ENCODE measurements at regions not wholly inside any gene's neighbourhood (a gene's known extent, or its start where the extent isn't known, plus 50 kb on each side); places are given as distances from the start of the nearest gene placed in this dataset.

GRCh38 chr5:33242277-33242676, 198.5 kb upstream of the TARS1 start:
- peaks cover 3% of the 10 kb centered on the region for H3K4me1 Mint-ChIP-seq (ENCODE audit: low read depth)
- H3K27me3 Mint-ChIP-seq (ENCODE audit: low read depth) = no peaks in the 10 kb centered on the region
- DNase-seq = no peak
- no peaks in the 10 kb centered on the region for H3K36me3 Mint-ChIP-seq (ENCODE audit: insufficient read depth)
- H3K9me3 Mint-ChIP-seq = no peaks in the 10 kb centered on the region
- no peak overlapping the region for H3K4me3 Mint-ChIP-seq
- no peak for ATAC-seq

DNA sequence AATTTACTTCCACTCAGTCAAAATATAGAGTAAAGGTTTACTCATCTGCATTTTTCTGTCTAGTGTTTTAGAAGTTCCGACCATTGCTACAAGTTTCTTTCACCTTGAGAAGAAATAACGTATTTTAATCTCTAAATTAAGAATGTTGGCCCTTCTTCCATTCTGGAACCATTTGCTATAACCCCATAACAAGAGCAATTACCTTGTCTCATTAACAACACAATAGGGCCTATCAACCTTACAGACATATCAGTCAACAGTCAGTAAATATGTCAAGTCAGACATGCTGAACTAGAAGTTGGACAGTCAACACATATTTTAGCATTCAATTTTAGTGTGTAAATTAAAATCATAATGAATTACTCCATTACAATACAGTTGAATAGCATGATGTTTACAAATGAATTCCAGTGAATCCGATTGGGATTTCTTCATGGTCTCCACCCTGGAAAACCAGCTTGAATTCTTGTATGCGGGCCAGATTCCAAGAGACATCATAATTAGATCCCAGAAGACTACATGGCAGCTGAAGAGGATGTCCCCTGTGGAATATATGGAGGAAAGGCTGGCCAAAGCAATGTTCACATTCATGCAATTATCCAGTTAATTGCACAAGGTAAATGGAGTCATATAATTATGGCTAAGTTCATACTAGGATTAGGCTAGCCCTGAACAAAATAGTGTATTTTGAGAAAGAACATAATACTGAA, 196.2 kb upstream of the TARS1 start:
- Mint-ChIP-seq H3K4me1 (ENCODE audit: low read depth) (peaks cover 3% of the 10 kb centered on the region), H3K36me3 (ENCODE audit: insufficient read depth) (no peaks in the 10 kb centered on the region), H3K9me3 (no peaks in the 10 kb centered on the region), H3K4me3 (no peak overlapping the region), H3K27me3 (ENCODE audit: low read depth) (no peaks in the 10 kb centered on the region)
- ATAC-seq (no peak), DNase-seq (no peak)

DNA sequence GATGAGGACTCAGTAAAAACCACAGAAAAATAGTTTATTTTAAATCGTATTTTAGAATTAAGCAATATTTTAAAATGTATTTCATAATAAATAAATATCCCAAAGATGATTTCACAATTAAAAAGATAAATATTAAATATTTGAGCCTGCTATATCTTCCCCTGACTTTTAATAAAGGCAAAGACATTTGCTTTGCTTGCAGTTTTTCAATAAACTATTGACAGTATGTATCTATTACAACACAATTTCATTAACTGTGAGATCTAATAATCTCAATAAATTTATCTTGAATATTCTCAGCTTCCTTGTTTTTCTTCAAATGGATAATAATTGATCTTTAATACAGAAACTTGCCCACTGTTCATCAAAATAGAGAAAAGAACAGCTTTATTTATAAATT, 186.2 kb upstream of the TARS1 start:
- Mint-ChIP-seq H3K36me3 (ENCODE audit: insufficient read depth) (no peaks in the 10 kb centered on the region), H3K4me1 (ENCODE audit: low read depth) (no peaks in the 10 kb centered on the region), H3K9me3 (no peaks in the 10 kb centered on the region), H3K4me3 (no peak overlapping the region), H3K27me3 (ENCODE audit: low read depth) (no peaks in the 10 kb centered on the region)
- DNase-seq (no peak), ATAC-seq (no peak)

DNA sequence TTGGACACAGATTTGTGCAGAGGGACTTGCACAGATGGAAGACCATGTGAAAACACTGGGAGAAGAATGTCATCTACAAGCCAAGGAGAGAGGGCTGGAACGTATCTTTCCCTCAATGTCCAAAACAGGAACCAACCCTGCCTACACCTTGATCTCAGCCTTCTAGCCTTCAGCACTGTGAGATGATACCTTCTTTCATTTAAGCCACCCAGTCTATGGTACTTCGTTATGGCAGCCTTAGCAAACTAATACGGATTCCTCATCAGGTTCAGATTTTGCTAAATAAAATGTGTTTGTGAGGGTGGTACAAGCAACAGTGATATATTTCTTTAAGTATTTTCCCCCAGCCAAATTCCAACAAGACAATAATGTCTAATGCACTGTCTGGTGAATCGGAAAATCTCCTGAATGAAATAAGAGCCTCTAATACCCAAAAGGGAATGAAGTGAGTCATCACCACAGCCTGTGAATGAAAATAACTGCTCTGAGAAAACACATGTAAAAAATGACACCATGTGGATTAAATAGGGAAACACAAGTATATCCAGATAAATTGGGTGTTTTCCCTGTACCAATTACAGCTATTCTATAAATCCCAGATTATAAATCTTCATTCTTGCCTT, 182.8 kb upstream of the TARS1 start:
- no peaks in the 10 kb centered on the region for H3K36me3 Mint-ChIP-seq (ENCODE audit: insufficient read depth)
- no peaks in the 10 kb centered on the region for H3K4me1 Mint-ChIP-seq (ENCODE audit: low read depth)
- no peak overlapping the region for H3K4me3 Mint-ChIP-seq
- H3K27me3 Mint-ChIP-seq (ENCODE audit: low read depth) = no peaks in the 10 kb centered on the region
- DNase-seq = no peak
- no peak for ATAC-seq
- peaks cover 7% of the 10 kb centered on the region for H3K9me3 Mint-ChIP-seq

- ATAC-seq (no peak), DNase-seq (no peak)
- H3K27me3 Mint-ChIP-seq (ENCODE audit: low read depth) = no peaks in the 10 kb centered on the region
- no peaks in the 10 kb centered on the region for H3K36me3 Mint-ChIP-seq (ENCODE audit: insufficient read depth)
- H3K4me1 Mint-ChIP-seq (ENCODE audit: low read depth) = no peaks in the 10 kb centered on the region
- peaks cover 10% of the 10 kb centered on the region for H3K9me3 Mint-ChIP-seq
- H3K4me3 Mint-ChIP-seq = no peak overlapping the region
Measured at GRCh38 chr5:33258553-33258952, 182.2 kb upstream of the TARS1 start.

- ATAC-seq = no peak
- H3K36me3 Mint-ChIP-seq (ENCODE audit: insufficient read depth) = no peaks in the 10 kb centered on the region
- no peaks in the 10 kb centered on the region for H3K4me1 Mint-ChIP-seq (ENCODE audit: low read depth)
- no peaks in the 10 kb centered on the region for H3K27me3 Mint-ChIP-seq (ENCODE audit: low read depth)
- no peak overlapping the region for H3K4me3 Mint-ChIP-seq
- H3K9me3 Mint-ChIP-seq = peaks cover 25% of the 10 kb centered on the region
- no peak for DNase-seq
Measured at GRCh38 chr5:33260098-33260497, 180.7 kb upstream of the TARS1 start.

DNA sequence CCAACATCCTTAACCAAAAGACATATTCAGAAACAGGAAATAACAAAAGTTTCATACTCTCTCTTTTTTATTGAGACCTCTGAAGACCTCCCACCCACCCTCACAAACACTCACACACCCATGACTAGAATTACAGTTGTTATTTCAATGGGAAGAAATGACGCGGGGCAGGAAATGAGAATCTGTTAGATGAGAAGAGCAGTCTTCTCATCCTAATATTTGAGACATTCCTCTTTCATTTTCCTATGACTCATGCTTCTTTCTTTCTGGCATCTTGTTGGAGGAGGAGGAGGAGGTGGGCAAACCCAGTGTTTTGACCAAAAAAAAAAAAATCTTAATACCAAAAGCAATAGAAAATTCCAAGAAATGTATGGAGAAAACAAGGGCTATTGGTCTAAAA, 179.5 kb upstream of the TARS1 start:
- no peaks in the 10 kb centered on the region for H3K27me3 Mint-ChIP-seq (ENCODE audit: low read depth)
- H3K4me3 Mint-ChIP-seq = no peak overlapping the region
- no peaks in the 10 kb centered on the region for H3K4me1 Mint-ChIP-seq (ENCODE audit: low read depth)
- no peak for ATAC-seq
- H3K9me3 Mint-ChIP-seq = peaks cover 25% of the 10 kb centered on the region
- H3K36me3 Mint-ChIP-seq (ENCODE audit: insufficient read depth) = no peaks in the 10 kb centered on the region
- no peak for DNase-seq

GRCh38 chr5:33261747-33262146, 179.0 kb upstream of the TARS1 start:
- H3K4me3 Mint-ChIP-seq = no peak overlapping the region
- no peaks in the 10 kb centered on the region for H3K36me3 Mint-ChIP-seq (ENCODE audit: insufficient read depth)
- peaks cover 25% of the 10 kb centered on the region for H3K9me3 Mint-ChIP-seq
- DNase-seq (no peak), ATAC-seq (no peak)
- H3K4me1 Mint-ChIP-seq (ENCODE audit: low read depth) = no peaks in the 10 kb centered on the region
- H3K27me3 Mint-ChIP-seq (ENCODE audit: low read depth) = no peaks in the 10 kb centered on the region

GRCh38 chr5:33267801-33268200, 173.0 kb upstream of the TARS1 start:
- H3K9me3 Mint-ChIP-seq = peaks cover 18% of the 10 kb centered on the region
- H3K4me1 Mint-ChIP-seq (ENCODE audit: low read depth) = no peaks in the 10 kb centered on the region
- ATAC-seq (no peak), DNase-seq (no peak)
- no peaks in the 10 kb centered on the region for H3K36me3 Mint-ChIP-seq (ENCODE audit: insufficient read depth)
- no peak overlapping the region for H3K4me3 Mint-ChIP-seq
- H3K27me3 Mint-ChIP-seq (ENCODE audit: low read depth) = no peaks in the 10 kb centered on the region

DNA sequence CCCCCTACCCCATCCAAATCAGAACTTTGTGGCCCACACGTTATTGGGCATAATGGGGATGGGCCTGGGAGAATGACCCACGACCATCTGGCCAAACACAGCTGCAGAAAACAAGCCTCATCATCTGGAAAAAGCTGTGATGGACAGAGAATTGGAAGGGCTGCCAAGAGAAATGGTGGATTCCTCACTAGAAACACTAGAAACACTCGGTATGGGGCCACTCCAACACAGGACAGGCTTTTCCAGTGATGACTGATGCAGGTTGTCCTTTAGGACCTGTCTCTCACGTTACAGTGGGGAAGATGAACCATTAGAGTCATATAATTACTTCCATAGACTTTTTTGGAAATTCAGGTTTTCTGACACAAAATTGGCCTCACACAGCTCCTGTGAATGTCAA, 172.4 kb upstream of the TARS1 start:
- ATAC-seq (no peak), DNase-seq (no peak)
- H3K4me1 Mint-ChIP-seq (ENCODE audit: low read depth) = no peaks in the 10 kb centered on the region
- H3K27me3 Mint-ChIP-seq (ENCODE audit: low read depth) = no peaks in the 10 kb centered on the region
- H3K4me3 Mint-ChIP-seq = no peak overlapping the region
- peaks cover 17% of the 10 kb centered on the region for H3K9me3 Mint-ChIP-seq
- no peaks in the 10 kb centered on the region for H3K36me3 Mint-ChIP-seq (ENCODE audit: insufficient read depth)

DNA sequence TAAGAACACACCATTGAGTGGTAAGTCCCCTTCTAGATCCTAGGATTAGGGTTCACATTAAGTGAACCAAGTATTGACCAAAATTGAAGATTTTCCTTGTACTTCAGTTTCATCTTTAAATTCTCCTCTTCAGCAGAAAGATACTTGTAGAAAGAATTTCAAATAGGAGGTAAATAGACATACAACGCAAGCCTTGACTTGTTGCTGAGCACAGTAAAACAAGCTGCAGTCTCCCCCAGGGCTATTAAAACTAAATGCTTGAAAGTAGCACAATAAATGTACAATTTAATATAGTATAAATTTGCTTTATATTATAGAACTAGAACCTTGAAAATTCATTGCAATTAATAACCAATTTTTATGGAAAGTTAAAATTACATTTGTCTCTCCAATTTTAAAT, 170.1 kb upstream of the TARS1 start:
- ATAC-seq (no peak), DNase-seq (no peak)
- Mint-ChIP-seq H3K36me3 (ENCODE audit: insufficient read depth) (no peaks in the 10 kb centered on the region), H3K4me3 (no peak overlapping the region), H3K9me3 (no peaks in the 10 kb centered on the region), H3K27me3 (ENCODE audit: low read depth) (no peaks in the 10 kb centered on the region), H3K4me1 (ENCODE audit: low read depth) (no peaks in the 10 kb centered on the region)

DNA sequence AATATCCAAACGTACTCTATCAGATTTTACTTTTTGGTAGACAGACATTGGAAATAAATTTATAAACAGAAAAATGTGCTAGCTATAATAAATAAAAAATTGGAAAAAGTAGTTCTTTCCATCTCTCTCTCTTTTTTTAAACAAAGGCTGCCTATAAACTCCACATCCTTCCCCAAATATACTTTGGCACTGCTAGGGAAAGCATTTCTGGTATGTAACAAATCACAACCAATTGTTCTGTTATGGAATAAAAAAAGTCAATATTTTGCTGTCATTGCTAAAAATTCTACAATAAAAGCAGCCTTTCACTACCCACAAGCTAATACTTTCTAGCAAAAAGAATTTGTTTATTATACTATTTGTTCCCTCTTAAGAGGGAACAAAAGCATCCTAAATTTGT, 169.2 kb upstream of the TARS1 start:
- DNase-seq (no peak), ATAC-seq (no peak)
- Mint-ChIP-seq H3K9me3 (no peaks in the 10 kb centered on the region), H3K27me3 (ENCODE audit: low read depth) (no peaks in the 10 kb centered on the region), H3K36me3 (ENCODE audit: insufficient read depth) (no peaks in the 10 kb centered on the region), H3K4me3 (no peak overlapping the region), H3K4me1 (ENCODE audit: low read depth) (no peaks in the 10 kb centered on the region)

DNA sequence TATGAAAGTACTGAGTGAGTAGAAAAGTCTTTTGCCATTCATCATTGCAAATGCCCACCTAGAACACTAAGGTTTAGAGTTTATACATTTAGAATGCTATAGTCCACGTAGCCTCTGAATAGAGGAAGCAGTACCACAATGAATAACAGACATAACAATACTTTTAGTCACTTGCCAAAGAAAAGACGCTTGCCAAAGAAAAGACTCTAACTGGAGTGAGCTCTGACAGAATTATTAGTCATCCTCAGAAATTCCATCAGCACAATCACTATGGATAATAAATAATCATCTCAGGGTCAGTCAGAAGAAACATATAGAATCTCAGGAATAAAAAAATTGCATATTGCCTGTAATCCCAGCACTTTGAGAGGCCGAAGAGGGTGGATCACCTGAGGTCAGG, 168.5 kb upstream of the TARS1 start:
- H3K4me1 Mint-ChIP-seq (ENCODE audit: low read depth) = no peaks in the 10 kb centered on the region

DNA sequence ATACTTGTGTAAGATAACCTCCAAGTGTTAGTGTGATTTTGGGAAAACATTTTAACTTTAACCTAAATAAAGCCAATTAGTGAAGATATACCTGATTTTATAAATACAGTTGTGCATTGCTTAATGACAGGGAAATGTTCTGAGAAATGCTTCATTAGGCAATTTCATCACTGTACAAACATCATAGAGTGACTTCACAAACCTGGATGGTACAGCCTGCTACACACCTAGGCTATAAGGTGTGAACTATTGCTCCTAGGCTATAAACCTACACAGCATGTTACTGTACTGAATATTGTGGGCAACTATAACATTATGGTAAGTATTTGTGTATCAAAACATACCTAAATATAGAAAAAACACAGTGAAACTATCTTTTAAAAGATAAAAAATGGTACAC, 166.8 kb upstream of the TARS1 start:
- no peaks in the 10 kb centered on the region for H3K36me3 Mint-ChIP-seq (ENCODE audit: insufficient read depth)
- no peaks in the 10 kb centered on the region for H3K4me1 Mint-ChIP-seq (ENCODE audit: low read depth)
- no peaks in the 10 kb centered on the region for H3K27me3 Mint-ChIP-seq (ENCODE audit: low read depth)
- no peak for ATAC-seq
- H3K4me3 Mint-ChIP-seq = no peak overlapping the region
- DNase-seq = no peak
- H3K9me3 Mint-ChIP-seq = no peaks in the 10 kb centered on the region

More for the DNA sequence above, 168.5 kb upstream of the TARS1 start:
- no peaks in the 10 kb centered on the region for H3K9me3 Mint-ChIP-seq
- no peak for ATAC-seq
- no peaks in the 10 kb centered on the region for H3K27me3 Mint-ChIP-seq (ENCODE audit: low read depth)
- H3K4me3 Mint-ChIP-seq = no peak overlapping the region
- H3K36me3 Mint-ChIP-seq (ENCODE audit: insufficient read depth) = no peaks in the 10 kb centered on the region
- no peak for DNase-seq

- Mint-ChIP-seq H3K4me3 (no peak overlapping the region), H3K36me3 (ENCODE audit: insufficient read depth) (no peaks in the 10 kb centered on the region), H3K9me3 (no peaks in the 10 kb centered on the region), H3K27me3 (ENCODE audit: low read depth) (no peaks in the 10 kb centered on the region), H3K4me1 (ENCODE audit: low read depth) (no peaks in the 10 kb centered on the region)
- no peak for ATAC-seq
- no peak for DNase-seq
Measured at GRCh38 chr5:33275391-33275790, 165.4 kb upstream of the TARS1 start.

All from activated T-cell treated with anti-CD3 and anti-CD28 coated beads, Interleukin-2, amount 50 U/mL, for 4 hours (primary cell).